ENCODE measurements at regions not wholly inside any gene's neighbourhood (a gene's known extent, or its start where the extent isn't known, plus 50 kb on each side); places are given as distances from the start of the nearest gene placed in this dataset.

DNA sequence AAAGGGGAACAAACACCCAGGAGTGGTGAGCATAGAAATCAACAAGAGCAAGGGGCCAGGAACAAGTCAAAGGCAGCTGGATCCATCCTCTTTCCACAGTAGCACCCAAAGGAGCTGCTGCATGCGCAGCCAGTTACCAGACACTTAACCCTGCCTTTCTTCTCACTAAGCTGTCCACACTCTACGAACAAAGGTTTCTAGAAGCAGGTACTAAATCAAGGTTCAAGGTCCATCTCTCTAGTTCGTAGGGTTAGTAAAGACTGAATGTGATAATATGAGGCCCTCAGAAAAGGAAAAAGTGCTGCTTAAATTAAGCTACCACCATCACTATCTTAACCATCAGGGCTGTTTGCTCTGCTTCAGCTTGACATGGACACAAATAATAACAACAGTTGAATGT is 121.2 kb upstream of the NIPBL start:
- TF ChIP-seq, protein P1, sequence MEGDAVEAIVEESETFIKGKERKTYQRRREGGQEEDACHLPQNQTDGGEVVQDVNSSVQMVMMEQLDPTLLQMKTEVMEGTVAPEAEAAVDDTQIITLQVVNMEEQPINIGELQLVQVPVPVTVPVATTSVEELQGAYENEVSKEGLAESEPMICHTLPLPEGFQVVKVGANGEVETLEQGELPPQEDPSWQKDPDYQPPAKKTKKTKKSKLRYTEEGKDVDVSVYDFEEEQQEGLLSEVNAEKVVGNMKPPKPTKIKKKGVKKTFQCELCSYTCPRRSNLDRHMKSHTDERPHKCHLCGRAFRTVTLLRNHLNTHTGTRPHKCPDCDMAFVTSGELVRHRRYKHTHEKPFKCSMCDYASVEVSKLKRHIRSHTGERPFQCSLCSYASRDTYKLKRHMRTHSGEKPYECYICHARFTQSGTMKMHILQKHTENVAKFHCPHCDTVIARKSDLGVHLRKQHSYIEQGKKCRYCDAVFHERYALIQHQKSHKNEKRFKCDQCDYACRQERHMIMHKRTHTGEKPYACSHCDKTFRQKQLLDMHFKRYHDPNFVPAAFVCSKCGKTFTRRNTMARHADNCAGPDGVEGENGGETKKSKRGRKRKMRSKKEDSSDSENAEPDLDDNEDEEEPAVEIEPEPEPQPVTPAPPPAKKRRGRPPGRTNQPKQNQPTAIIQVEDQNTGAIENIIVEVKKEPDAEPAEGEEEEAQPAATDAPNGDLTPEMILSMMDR (IDR thresholded peaks at IDR 0.05; ENCODE audit: low read depth, low read length): no peak
- no peak for TF ChIP-seq EZH2phosphoT487 (IDR thresholded peaks at IDR 0.05; ENCODE audit: low read depth)

Measured in OCI-LY3 (cell line).